ENCODE measurements at regions not wholly inside any gene's neighbourhood (a gene's known extent, or its start where the extent isn't known, plus 50 kb on each side); places are given as distances from the start of the nearest gene placed in this dataset.

- TF ChIP-seq JUN (IDR thresholded peaks at IDR 0.05) (no peak), CTCF (IDR thresholded peaks at IDR 0.05) (no peak), ZSCAN20 (CRISPR knock-in tag; IDR thresholded peaks at IDR 0.05) (no peak), RCOR1 (IDR thresholded peaks at IDR 0.05; ENCODE audit: low read depth, low read length) (no peak), ZFP36 (IDR thresholded peaks at IDR 0.05; ENCODE audit: borderline replicate concordance, partially characterized antibody) (no peak), EP300 (IDR thresholded peaks at IDR 0.05) (no peak), HOXA7 (CRISPR knock-in tag; IDR thresholded peaks at IDR 0.05) (no peak), ELK1 (IDR thresholded peaks at IDR 0.05; ENCODE audit: low read depth, low read length) (no peak), CEBPB (IDR thresholded peaks at IDR 0.05) (no peak), CBX8 (IDR thresholded peaks at IDR 0.05) (no peak), POLR2A (IDR thresholded peaks at IDR 0.05; ENCODE audit: low read length) (no peak), MYC (IDR thresholded peaks at IDR 0.05; ENCODE audit: borderline replicate concordance, low read length) (no peak)
- TF ChIP-seq, protein P1, sequence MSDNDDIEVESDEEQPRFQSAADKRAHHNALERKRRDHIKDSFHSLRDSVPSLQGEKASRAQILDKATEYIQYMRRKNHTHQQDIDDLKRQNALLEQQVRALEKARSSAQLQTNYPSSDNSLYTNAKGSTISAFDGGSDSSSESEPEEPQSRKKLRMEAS (IDR thresholded peaks at IDR 0.05): no peak
- TF ChIP-seq, protein P2, sequence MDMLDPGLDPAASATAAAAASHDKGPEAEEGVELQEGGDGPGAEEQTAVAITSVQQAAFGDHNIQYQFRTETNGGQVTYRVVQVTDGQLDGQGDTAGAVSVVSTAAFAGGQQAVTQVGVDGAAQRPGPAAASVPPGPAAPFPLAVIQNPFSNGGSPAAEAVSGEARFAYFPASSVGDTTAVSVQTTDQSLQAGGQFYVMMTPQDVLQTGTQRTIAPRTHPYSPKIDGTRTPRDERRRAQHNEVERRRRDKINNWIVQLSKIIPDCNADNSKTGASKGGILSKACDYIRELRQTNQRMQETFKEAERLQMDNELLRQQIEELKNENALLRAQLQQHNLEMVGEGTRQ (IDR thresholded peaks at IDR 0.05): no peak
These were observed 602.2 kb downstream of the BNC2 start for GRCh38 chr9:16268067-16268881.
